ENCODE measurements at regions not wholly inside any gene's neighbourhood (a gene's known extent, or its start where the extent isn't known, plus 50 kb on each side); places are given as distances from the start of the nearest gene placed in this dataset.

DNA sequence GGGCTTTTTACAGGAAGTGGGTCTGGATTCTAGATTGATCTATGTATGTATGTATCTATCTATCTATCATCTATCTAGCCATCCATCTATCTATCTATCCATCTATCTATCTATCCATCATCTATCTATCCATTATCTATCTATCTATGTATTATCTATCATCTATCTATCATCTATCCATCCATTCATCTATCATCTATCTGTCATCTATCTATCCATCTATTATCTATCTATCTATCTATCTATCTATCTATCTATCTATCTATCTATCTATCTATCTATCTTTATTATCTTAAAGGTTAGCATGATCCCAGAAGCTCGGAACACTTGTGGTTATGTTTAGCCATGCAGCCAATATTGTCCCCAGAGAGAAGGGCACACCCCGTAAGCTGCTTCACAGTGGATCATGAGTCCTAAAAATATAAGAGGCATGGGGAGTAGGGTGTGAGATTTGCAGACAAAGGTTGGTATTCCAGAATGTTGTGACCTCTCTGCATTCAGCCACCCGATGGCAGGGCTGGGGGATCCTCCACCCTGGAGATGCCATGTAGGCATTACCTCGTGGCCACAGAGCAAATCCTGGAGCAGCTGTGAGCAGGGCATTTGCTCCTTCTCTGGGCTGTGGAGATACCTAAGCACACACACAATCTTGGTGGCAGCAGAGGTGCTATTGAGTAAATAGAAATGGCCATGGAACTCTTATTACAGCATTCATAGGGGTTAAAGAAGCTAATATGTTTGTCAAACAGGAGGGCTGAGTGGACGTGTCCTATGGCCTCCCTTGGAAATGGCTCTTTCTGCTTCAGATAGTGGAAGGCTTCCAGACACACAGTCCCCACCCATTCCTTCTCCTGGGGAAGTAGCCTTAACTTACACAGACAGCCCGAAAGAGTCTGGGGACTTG, 310.0 kb upstream of the TSHZ3 start:
- no peak for DNase-seq (ENCODE audit: low read depth in 2 of 2)

DNA sequence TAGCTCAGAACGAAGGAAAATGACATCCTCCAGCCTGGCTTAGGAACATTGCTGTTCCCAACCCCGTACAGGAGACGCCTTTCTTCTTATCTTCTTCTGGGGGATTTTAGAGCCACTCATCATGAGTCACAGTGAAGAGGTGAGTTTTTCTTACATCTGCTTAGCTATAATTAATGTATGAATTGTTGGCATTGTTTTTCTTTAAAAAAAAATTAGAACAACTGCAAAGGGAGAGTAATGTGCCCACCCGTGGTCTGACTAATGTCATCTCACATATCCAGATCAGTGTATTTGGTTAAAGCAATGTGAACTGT, 310.6 kb upstream of the TSHZ3 start:
- no peak for DNase-seq (ENCODE audit: low read depth in 2 of 2)

DNA sequence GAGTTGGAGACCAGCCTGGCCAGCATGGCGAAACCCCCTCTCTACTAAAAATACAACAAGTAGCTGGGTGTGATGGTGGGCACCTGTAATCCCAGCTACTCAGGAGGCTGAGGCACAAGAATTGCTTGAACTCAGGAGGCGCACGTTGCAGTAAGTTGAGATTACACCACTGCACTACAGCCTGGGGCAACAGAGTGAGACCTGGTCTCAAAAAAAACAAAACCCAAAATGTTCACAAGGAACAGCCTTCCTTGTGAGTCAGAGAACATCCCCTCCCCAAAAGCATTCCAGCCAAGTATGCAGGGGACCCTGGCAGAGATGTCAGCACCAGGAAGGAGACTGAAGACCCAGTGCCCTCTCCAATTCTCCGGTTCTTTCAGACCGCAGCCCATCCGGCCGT, 314.9 kb upstream of the TSHZ3 start:
- no peak for DNase-seq (ENCODE audit: low read depth in 2 of 2)

- no peak for DNase-seq (ENCODE audit: low read depth in 2 of 2)
These were observed 315.8 kb upstream of the TSHZ3 start for GRCh38 chr19:31664997-31665396.

GRCh38 chr19:31666126-31666525, 316.9 kb upstream of the TSHZ3 start:
- DNase-seq (ENCODE audit: low read depth in 2 of 2) = no peak

GRCh38 chr19:31667106-31667505, 317.9 kb upstream of the TSHZ3 start:
- DNase-seq (ENCODE audit: low read depth in 2 of 2) = no peak

DNA sequence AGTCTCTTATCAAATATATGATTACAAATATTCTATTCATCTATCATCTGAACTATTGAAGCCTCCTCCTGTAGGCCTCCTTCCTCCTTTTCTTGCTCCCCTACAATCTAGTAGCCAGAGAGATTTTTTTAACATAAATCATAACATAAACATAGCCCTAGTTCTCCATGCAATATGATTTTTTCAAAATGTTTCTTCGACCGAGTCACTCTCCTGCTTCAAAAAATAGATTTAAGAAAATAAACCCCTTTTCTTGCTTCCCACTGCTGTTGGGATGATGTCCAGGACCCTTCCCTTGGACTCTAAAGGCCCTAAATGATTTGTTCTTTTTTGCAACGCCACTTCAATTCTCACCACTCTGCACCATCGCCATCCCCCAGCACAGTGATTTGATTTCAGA, 319.7 kb upstream of the TSHZ3 start:
- no peak for DNase-seq (ENCODE audit: low read depth in 2 of 2)

DNA sequence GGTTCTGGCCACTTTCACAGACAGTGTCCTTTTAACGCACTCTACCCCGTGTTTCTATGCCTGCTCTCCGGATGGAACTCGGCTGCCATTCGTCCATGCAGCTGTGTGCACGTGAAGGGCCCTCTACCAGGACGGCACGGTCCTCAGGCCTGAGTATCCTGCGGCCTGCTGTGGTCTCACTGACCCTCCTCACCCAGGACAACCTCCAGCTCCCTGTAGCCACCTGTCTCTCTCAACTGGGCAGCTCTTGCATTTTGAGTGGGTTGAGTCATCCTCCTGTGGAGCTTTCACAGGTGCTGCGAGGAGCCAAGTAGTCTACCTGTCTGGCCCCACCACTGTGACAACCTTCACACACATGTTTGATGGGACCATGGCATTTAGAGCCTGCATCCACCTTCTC, 321.7 kb upstream of the TSHZ3 start:
- DNase-seq (ENCODE audit: low read depth in 2 of 2) = no peak

GRCh38 chr19:31671411-31672035, 322.3 kb upstream of the TSHZ3 start:
- DNase-seq (ENCODE audit: low read depth in 2 of 2) = no peak

DNA sequence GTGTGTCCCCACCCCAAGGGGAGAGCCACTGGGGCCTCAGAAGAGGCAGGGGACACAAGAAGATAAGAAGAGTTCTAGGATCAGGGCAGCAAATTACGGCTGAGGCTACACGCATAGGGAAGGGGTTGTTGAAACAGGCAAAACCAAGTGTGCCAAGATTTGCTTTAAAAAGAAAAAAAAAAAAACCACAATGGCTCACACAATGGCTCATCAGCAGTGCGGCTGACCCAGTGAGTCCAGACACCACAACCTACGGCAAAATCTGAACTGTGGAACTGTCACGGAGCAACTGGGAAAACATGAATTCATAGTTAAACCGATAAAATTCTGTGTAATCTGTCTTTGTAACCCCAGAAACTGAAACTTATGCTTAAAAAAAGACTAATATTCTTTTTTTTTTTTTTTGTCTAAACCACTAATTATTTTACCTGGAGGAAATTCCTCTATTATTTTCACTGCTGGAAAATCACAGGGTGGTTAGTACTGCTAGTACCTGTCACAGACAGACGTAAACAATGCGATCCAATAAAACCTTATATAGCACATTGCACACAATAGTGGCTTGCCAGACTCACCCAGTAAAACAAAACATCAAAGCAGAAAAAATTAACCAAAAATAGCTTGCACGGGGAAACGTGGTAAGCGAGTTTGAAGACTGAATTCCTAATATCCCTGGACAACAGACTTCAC, 325.4 kb upstream of the TSHZ3 start:
- DNase-seq (ENCODE audit: low read depth in 2 of 2) = no peak

- no peak for DNase-seq (ENCODE audit: low read depth in 2 of 2)
These were observed 326.1 kb upstream of the TSHZ3 start for GRCh38 chr19:31675193-31675913.

GRCh38 chr19:31676271-31677004, 327.2 kb upstream of the TSHZ3 start:
- no peak for DNase-seq (ENCODE audit: low read depth in 2 of 2)

DNA sequence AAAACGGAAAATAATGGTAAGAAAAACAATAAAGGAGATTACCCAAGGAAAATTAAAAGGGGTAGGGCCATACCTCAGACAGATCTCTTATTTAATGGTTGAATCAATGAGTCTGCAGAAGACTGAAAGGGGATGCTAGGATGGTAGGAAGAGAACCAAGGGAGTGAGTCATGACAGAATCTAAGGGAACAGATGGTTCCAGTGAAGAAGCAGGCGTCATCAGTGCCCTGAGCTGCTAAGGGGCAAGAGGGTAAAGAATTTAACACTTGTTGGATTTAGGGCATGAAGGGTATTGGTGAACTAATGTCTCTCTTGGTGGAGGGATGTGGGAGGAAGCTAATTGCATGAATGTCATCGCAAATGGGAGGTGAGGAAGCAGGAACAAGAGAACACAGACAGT, 329.2 kb upstream of the TSHZ3 start:
- no peak for DNase-seq (ENCODE audit: low read depth in 2 of 2)

DNA sequence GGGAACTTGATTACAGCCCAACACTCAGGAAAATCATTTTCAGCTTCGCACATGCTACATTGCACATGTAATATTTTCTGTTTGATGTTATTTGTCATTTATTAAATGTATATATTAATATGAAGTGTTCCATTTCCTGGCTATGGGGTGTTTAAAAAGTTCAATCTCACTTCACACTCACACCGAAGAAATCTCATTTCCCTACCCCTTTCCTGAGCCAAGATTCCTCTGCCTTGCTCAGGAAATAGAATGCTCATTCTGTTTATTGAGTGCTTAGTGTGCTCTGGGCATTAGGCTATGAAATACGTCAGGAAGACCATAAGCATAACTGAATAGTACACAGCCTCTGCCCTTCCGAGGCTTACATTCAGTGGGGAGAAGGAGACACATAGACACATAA, 331.9 kb upstream of the TSHZ3 start:
- no peak for DNase-seq (ENCODE audit: low read depth in 2 of 2)

DNA sequence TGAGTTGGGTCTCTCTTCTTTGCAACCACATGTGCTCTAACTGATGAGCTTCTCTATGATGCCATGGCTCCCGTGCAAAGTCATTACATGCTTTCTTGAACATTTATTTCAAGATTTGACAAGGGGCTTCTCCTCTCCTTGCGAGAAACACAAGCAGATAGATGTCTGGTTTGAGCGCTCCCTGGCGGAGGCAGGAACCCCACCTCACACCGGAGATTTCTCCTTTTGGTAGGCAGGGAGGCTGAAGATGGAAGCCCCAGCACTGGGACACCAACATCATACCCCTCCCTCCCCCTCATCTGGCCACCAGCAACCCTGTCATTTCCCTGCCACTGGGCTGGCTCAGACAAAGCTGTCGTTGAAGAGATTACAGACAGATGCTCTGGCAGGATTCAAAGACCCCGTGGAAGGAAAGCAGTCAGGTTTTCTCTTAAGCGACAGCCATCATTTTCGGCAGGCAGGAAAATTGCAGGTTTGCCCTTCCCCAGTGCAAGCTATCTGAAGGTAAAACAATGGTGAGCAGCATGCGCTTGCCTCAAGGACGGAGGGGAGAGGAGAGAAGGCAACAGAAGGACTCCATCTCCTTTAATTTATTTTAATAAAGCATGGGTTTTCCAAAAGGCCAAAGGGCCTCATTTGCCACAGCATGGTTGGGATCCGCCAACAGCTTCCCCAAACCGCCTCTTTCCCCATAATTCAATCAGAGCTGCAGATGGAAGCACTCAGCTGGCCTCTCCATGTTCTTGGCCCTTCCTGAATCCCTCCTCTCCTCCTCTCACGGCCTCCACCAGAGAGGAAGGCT, 344.1 kb upstream of the TSHZ3 start:
- no peak for DNase-seq (ENCODE audit: low read depth in 2 of 2)

DNA sequence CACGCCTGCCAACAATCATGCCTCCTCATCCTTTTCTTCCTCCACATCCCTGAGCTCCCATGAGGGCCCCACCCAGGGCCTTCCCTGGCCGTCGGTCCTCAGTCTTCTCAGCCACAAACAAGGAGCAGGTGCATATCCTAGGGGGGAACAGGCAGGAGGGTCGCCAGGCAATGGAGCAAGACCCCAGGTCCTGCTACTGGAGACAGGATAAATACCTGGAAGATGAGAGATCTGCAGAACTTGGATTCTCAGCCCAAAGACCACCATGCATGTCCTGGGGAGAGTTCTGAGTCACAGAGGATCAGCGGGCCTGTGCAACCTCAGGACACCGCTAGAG, 344.7 kb upstream of the TSHZ3 start:
- DNase-seq (ENCODE audit: low read depth in 2 of 2) = no peak

GRCh38 chr19:31694761-31695160, 345.5 kb upstream of the TSHZ3 start:
- no peak for DNase-seq (ENCODE audit: low read depth in 2 of 2)

DNA sequence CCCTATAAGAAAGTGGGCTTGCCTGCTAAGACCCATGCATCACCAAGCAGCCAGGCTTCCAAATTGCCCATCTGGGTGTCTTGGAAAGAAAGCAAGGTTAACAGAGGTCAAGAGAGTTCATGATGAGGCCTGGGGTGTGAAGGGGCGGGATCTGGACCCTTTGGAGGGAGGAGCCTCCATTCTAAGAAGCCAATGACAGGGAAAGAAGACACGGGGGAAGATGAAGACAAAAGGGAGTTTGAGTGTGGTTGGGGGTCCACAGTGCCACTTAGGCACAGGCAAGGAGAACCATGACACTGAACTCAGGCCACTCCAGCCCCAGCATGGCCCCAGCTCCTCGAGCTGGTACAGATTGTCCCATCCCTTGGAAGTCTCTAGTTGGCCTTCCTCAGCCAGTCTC, 350.2 kb upstream of the TSHZ3 start:
- DNase-seq (ENCODE audit: low read depth in 2 of 2) = no peak

DNA sequence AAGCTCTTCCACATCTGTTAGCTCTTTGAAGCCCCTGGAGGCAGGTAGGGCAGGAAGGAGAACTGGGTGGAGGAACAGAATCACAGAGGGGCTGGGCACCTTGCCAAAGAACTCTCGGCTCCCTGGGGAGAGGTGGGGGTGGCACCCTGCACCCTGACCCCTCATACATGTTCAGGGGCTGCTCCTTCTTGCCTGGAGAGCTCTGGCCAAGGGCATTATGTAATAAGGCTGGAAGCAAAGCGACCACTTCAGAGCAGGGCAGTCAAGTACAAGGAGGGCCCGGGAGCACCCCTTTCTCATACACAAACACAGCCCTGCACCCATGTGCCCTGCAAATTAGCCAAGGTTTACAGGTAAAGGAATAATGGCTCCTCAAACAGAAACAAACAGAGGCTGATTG, 351.9 kb upstream of the TSHZ3 start:
- no peak for DNase-seq (ENCODE audit: low read depth in 2 of 2)

DNA sequence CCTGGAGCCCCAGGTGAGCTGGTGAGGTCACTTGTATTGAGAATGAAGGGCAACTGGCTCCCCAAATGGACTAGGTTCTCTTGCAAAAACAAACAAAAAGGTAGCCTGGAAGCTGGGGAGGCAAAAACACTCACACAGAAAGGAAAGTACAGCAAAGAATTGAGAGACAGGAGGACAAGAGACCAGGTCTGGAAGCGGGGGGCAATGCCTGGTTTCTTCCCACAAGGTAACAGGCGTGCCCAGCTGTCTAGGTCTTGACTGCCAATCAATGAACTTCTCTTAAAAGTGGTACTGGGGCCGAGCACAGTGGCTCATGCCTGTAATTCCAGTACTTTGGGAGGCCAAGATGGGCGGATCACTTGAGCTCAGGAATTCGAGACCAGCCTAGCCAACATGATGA, 356.4 kb upstream of the TSHZ3 start:
- no peak for DNase-seq (ENCODE audit: low read depth in 2 of 2)

DNA sequence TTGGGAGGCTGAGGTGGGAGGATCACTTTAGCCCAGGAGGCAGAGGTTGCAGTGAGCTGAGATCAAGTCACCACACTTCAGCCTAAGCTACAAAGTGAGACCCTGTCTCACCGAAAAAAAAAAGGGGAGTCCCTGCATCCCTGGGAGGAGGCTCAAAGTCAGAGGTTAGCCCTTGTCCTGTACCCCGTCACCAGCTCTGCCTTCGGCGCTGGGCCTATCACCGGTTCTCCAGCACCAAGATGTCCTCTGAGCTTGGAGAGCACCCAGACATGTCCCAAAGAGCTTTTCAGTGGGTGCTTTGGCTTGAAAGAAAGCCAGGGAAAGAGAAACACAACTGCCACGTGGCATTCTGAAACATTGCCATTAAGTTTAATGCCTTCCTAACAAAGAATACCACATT, 356.9 kb upstream of the TSHZ3 start:
- no peak for DNase-seq (ENCODE audit: low read depth in 2 of 2)

Measured in activated CD8-positive, alpha-beta memory T cell treated with anti-CD3 and anti-CD28 coated beads for 4 hours (primary cell).